ENCODE measurements at regions not wholly inside any gene's neighbourhood (a gene's known extent, or its start where the extent isn't known, plus 50 kb on each side); places are given as distances from the start of the nearest gene placed in this dataset.

GRCh38 chr1:30358500-30358899, 364.9 kb downstream of the MATN1 start:
- Histone ChIP-seq H3K9ac (ENCODE audit: extremely low read depth, low read length, poor library complexity, severe bottlenecking) (no peak overlapping the region), H3K4me3 (ENCODE audit: low read length) (no peak overlapping the region), H3K4me1 (ENCODE audit: control insufficient read depth, insufficient read depth, low read length) (peaks cover 7% of the 10 kb centered on the region), H3K27ac (ENCODE audit: low read depth, low read length) (no peak overlapping the region), H3K9me3 (ENCODE audit: control insufficient read depth, low read length) (no peaks in the 10 kb centered on the region), H3K27me3 (ENCODE audit: control insufficient read depth, insufficient read depth, low read length, poor library complexity, severe bottlenecking) (no peaks in the 10 kb centered on the region), H3K36me3 (ENCODE audit: control insufficient read depth, insufficient read depth, low read length) (no peaks in the 10 kb centered on the region)
- H3K36me3 Mint-ChIP-seq (ENCODE audit: low read depth), result no peaks in the 10 kb centered on the region
- DNase-seq, result peak; percentile 76
- H3K4me3 Mint-ChIP-seq, result no peak overlapping the region
- peak overlapping the region; percentile 70 for H3K27ac Mint-ChIP-seq
- H3K4me1 Mint-ChIP-seq, result peaks cover 31% of the 10 kb centered on the region
- H3K9me3 Mint-ChIP-seq, result no peaks in the 10 kb centered on the region
- 40 to 46% methylated on average over 2 to 3 of the region's 3 CpGs for WGBS, 2 experiments (ENCODE audit: insufficient coverage in 1 of 2, insufficient read length in 1 of 2)
- TF ChIP-seq, protein P1, sequence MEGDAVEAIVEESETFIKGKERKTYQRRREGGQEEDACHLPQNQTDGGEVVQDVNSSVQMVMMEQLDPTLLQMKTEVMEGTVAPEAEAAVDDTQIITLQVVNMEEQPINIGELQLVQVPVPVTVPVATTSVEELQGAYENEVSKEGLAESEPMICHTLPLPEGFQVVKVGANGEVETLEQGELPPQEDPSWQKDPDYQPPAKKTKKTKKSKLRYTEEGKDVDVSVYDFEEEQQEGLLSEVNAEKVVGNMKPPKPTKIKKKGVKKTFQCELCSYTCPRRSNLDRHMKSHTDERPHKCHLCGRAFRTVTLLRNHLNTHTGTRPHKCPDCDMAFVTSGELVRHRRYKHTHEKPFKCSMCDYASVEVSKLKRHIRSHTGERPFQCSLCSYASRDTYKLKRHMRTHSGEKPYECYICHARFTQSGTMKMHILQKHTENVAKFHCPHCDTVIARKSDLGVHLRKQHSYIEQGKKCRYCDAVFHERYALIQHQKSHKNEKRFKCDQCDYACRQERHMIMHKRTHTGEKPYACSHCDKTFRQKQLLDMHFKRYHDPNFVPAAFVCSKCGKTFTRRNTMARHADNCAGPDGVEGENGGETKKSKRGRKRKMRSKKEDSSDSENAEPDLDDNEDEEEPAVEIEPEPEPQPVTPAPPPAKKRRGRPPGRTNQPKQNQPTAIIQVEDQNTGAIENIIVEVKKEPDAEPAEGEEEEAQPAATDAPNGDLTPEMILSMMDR (conservative IDR thresholded peaks at IDR 0.05), result no peak
- no peaks in the 10 kb centered on the region for H3K27me3 Mint-ChIP-seq (ENCODE audit: insufficient read depth)

DNA sequence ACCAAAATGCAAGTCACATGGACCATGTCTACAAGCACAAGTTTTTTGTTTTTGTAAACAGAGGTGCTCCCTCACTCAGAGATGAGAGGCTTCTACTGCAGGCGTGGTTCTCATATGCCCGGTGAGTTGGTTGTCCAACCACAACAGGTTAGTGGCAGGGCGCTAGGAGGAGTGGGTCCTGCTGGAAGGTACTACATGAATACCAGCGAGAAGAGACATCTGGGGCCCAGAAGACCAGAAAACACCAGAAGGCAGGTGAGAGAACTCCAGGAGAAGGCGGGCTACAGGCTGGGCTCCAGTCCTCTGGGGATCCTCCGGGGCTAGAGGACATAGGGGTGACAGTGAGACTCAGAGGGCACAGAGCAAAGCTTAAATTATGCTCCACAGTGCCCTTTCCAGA, 366.5 kb downstream of the MATN1 start:
- Mint-ChIP-seq H3K27me3 (ENCODE audit: insufficient read depth) (no peaks in the 10 kb centered on the region), H3K9me3 (no peaks in the 10 kb centered on the region), H3K36me3 (ENCODE audit: low read depth) (no peaks in the 10 kb centered on the region), H3K4me1 (peaks cover 23% of the 10 kb centered on the region), H3K27ac (no peak overlapping the region), H3K4me3 (no peak overlapping the region)
- DNase-seq, result peak; percentile 12
- Histone ChIP-seq H3K36me3 (ENCODE audit: control insufficient read depth, insufficient read depth, low read length) (no peaks in the 10 kb centered on the region), H3K27me3 (ENCODE audit: control insufficient read depth, insufficient read depth, low read length, poor library complexity, severe bottlenecking) (no peaks in the 10 kb centered on the region), H3K4me3 (ENCODE audit: low read length) (no peak overlapping the region), H3K9me3 (ENCODE audit: control insufficient read depth, low read length) (no peaks in the 10 kb centered on the region), H3K9ac (ENCODE audit: extremely low read depth, low read length, poor library complexity, severe bottlenecking) (no peak overlapping the region), H3K27ac (ENCODE audit: low read depth, low read length) (no peak overlapping the region), H3K4me1 (ENCODE audit: control insufficient read depth, insufficient read depth, low read length) (peaks cover 7% of the 10 kb centered on the region)
- WGBS, 2 experiments (ENCODE audit: insufficient coverage in 1 of 2, insufficient read length in 1 of 2), result 96% methylated on average over 5 to 6 of the region's 6 CpGs
- TF ChIP-seq, protein P1 (conservative IDR thresholded peaks at IDR 0.05), result no peak

DNA sequence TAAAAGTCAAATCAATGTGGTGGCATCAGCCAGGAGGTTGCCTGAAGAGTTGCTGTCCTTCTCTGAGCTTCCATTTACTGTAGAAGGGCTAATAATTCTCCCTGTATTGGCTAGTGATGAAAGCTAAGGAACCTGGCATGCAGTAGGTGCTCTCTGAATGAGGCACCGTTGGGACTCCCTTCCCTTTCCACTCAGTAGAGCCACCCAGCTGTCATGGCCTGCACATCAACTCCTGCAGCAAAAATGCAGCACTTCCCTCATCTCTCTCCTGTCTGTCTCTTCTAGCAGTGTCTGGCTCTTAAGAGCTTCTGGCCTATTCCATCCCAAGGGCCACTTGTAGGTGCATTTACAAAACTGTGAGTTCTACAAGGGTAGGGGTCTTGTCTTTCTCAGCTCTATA, 369.0 kb downstream of the MATN1 start:
- no peak overlapping the region for H3K4me3 ChIP-seq (ENCODE audit: low read length)
- H3K9ac ChIP-seq (ENCODE audit: extremely low read depth, low read length, poor library complexity, severe bottlenecking), result no peak overlapping the region
- H3K36me3 ChIP-seq (ENCODE audit: control insufficient read depth, insufficient read depth, low read length), result no peaks in the 10 kb centered on the region
- peak; percentile 40 for DNase-seq
- Mint-ChIP-seq H3K36me3 (ENCODE audit: low read depth) (no peaks in the 10 kb centered on the region), H3K9me3 (peaks cover under 1% of the 10 kb centered on the region), H3K27ac (no peak overlapping the region), H3K4me3 (no peak overlapping the region), H3K4me1 (peaks cover 20% of the 10 kb centered on the region), H3K27me3 (ENCODE audit: insufficient read depth) (no peaks in the 10 kb centered on the region)
- TF ChIP-seq, protein P1 (conservative IDR thresholded peaks at IDR 0.05), result no peak
- no peaks in the 10 kb centered on the region for H3K9me3 ChIP-seq (ENCODE audit: control insufficient read depth, low read length)
- H3K4me1 ChIP-seq (ENCODE audit: control insufficient read depth, insufficient read depth, low read length), result peaks cover 7% of the 10 kb centered on the region
- no peaks in the 10 kb centered on the region for H3K27me3 ChIP-seq (ENCODE audit: control insufficient read depth, insufficient read depth, low read length, poor library complexity, severe bottlenecking)
- no peak overlapping the region for H3K27ac ChIP-seq (ENCODE audit: low read depth, low read length)
- 52% methylated on average over 1 of the region's 1 CpG; no CpG with 5 or more reads in 1 of the 2 experiments for WGBS, 2 experiments (ENCODE audit: insufficient coverage in 1 of 2, insufficient read length in 1 of 2)

Data from endodermal cell (in vitro differentiated cells).